H9 (cell line): ENCODE measurements at regions not wholly inside any gene's neighbourhood (a gene's known extent, or its start where the extent isn't known, plus 50 kb on each side); places are given as distances from the start of the nearest gene placed in this dataset.

Experiments used
- DNase-seq: peaks from one replicate; pipeline ENCODE4 v3.0.0-alpha.2; 2017
- H2AFZ ChIP-seq: one replicate; pipeline ENCODE4 v1.6.1; 2013; ENCODE audit warnings: mild to moderate bottlenecking, low read length, control low read depth, moderate library complexity
- H2AK5ac ChIP-seq: 2 replicates; pipeline ENCODE4 v1.6.1; 2013; ENCODE audit warnings: low read length, control low read depth, mixed read lengths; ENCODE audit not compliant: insufficient read length
- H2BK120ac ChIP-seq: one replicate; pipeline ENCODE4 v1.6.1; 2013; ENCODE audit warnings: low read depth, mild to moderate bottlenecking, low read length, control low read depth, inconsistent platforms; ENCODE audit not compliant: poor library complexity, severe bottlenecking
- H2BK12ac ChIP-seq: 2 replicates; pipeline ENCODE4 v1.6.1; 2013; ENCODE audit warnings: low read length, control low read depth, mixed read lengths, low read depth; ENCODE audit not compliant: insufficient read length
- H2BK15ac ChIP-seq: 2 replicates; pipeline ENCODE4 v1.6.1; 2013; ENCODE audit warnings: low read depth, low read length, control low read depth
- H2BK20ac ChIP-seq: one replicate; pipeline ENCODE4 v1.6.1; 2013; ENCODE audit warnings: low read depth, mild to moderate bottlenecking, low read length, control low read depth, inconsistent platforms; ENCODE audit not compliant: poor library complexity, severe bottlenecking
- H2BK5ac ChIP-seq: 2 replicates; pipeline ENCODE4 v1.6.1; 2013; ENCODE audit warnings: low read length, control low read depth, mixed read lengths; ENCODE audit not compliant: insufficient read length
- H3K14ac ChIP-seq: 2 replicates; pipeline ENCODE4 v1.6.1; 2013; ENCODE audit warnings: low read length, control low read depth; ENCODE audit not compliant: insufficient read depth
- H3K18ac ChIP-seq: 2 replicates; pipeline ENCODE4 v1.6.1; 2013; ENCODE audit warnings: low read depth, mild to moderate bottlenecking, mixed read lengths, low read length, control low read depth; ENCODE audit not compliant: insufficient read length
- H3K23ac ChIP-seq: 2 replicates; pipeline ENCODE4 v1.6.1; 2013; ENCODE audit warnings: low read length, control low read depth, mixed read lengths, low read depth; ENCODE audit not compliant: insufficient read length
- H3K23me2 ChIP-seq: 2 replicates; pipeline ENCODE4 v1.6.1; 2013; ENCODE audit warnings: low read depth, mild to moderate bottlenecking, mixed read lengths, low read length, control low read depth; ENCODE audit not compliant: insufficient read length, poor library complexity, severe bottlenecking
- H3K27ac ChIP-seq: 2 replicates; pipeline ENCODE4 v1.5.1; 2013; ENCODE audit warnings: low read length, control low read depth, mixed read lengths, low read depth; ENCODE audit not compliant: insufficient read length
- H3K27me3 ChIP-seq: 2 replicates; pipeline ENCODE4 v1.6.1; 2013; ENCODE audit warnings: low read length, control low read depth, inconsistent platforms; ENCODE audit not compliant: insufficient read depth
- H3K4ac ChIP-seq: 2 replicates; pipeline ENCODE4 v1.6.1; 2013; ENCODE audit warnings: low read depth, mild to moderate bottlenecking, control low read depth, inconsistent platforms, low read length, moderate library complexity
- H3K4me1 ChIP-seq: 2 replicates; pipeline ENCODE4 v1.6.1; 2013; ENCODE audit warnings: low read length, control low read depth, inconsistent platforms; ENCODE audit not compliant: insufficient read depth
- H3K4me2 ChIP-seq: 2 replicates; pipeline ENCODE4 v1.6.1; 2013; ENCODE audit warnings: low read length, control low read depth, mixed read lengths; ENCODE audit not compliant: insufficient read length, insufficient read depth
- H3K56ac ChIP-seq: 2 replicates; pipeline ENCODE4 v1.6.1; 2013; ENCODE audit warnings: low read depth, mild to moderate bottlenecking, mixed read lengths, low read length, control low read depth; ENCODE audit not compliant: insufficient read length
- H3K79me1 ChIP-seq: 2 replicates; pipeline ENCODE4 v1.6.1; 2013; ENCODE audit warnings: low read depth, mild to moderate bottlenecking, moderate library complexity, low read length, control low read depth, inconsistent platforms; ENCODE audit not compliant: insufficient read depth, poor library complexity, severe bottlenecking
- H3K79me2 ChIP-seq: 2 replicates; pipeline ENCODE4 v1.6.1; 2013; ENCODE audit warnings: low read length, control low read depth, inconsistent platforms; ENCODE audit not compliant: insufficient read depth
- H3K9ac ChIP-seq: 2 replicates; pipeline ENCODE4 v1.6.1; 2013; ENCODE audit warnings: low read length, control low read depth, mixed read lengths; ENCODE audit not compliant: insufficient read length; ENCODE audit errors: extremely low read depth
- H3K9me3 ChIP-seq: one replicate; pipeline ENCODE4 v1.6.1; 2013; ENCODE audit warnings: low read depth, low read length, inconsistent platforms; ENCODE audit not compliant: control insufficient read depth
- H3T11ph ChIP-seq: one replicate; pipeline ENCODE4 v1.6.1; 2013; ENCODE audit warnings: mild to moderate bottlenecking, low read length, control low read depth, inconsistent platforms
- H4K20me1 ChIP-seq: one replicate; pipeline ENCODE4 v1.6.1; 2013; ENCODE audit not compliant: control insufficient read depth, insufficient read length, insufficient read depth
- H4K5ac ChIP-seq: 2 replicates; pipeline ENCODE4 v1.6.1; 2013; ENCODE audit warnings: low read depth, mild to moderate bottlenecking, mixed read lengths, low read length, control low read depth; ENCODE audit not compliant: insufficient read length
- H4K8ac ChIP-seq: replicated peaks from 2 replicates; pipeline ENCODE4 v1.6.1; 2013; ENCODE audit warnings: low read length, control low read depth, mixed read lengths, low read depth; ENCODE audit not compliant: insufficient read length
- H4K91ac ChIP-seq: 2 replicates; pipeline ENCODE4 v1.6.1; 2013; ENCODE audit warnings: low read depth, mild to moderate bottlenecking, moderate library complexity, mixed read lengths, low read length, control low read depth; ENCODE audit not compliant: insufficient read length
- H3K27ac Mint-ChIP-seq, 3 experiments: 2 replicates in 2 of 3; 3 replicates in 1 of 3; pipeline ENCODE4 v1.8.0; 2020 to 2021; ENCODE audit warnings: mixed read lengths in 3 of 3, mild to moderate bottlenecking in 1 of 3, moderate library complexity in 1 of 3
- H3K27me3 Mint-ChIP-seq: 2 replicates; pipeline ENCODE4 v1.8.0; 2021; ENCODE audit warnings: low read depth, mild to moderate bottlenecking, moderate library complexity, mixed read lengths
- H3K36me3 Mint-ChIP-seq, 3 experiments: 2 replicates in 2 of 3; 3 replicates in 1 of 3; pipeline ENCODE4 v1.8.0; 2020 to 2021; ENCODE audit warnings: low read depth in 3 of 3, mixed read lengths in 3 of 3; ENCODE audit not compliant: insufficient read depth in 1 of 3
- H3K4me1 Mint-ChIP-seq, 2 experiments: 2 replicates each; pipeline ENCODE4 v1.8.0; 2020; ENCODE audit warnings: mixed read lengths in 2 of 2
- H3K4me3 Mint-ChIP-seq, 2 experiments: 2 replicates in 1 of 2; 3 replicates in 1 of 2; pipeline ENCODE4 v1.8.0; 2020 to 2021; ENCODE audit warnings: mild to moderate bottlenecking in 2 of 2, mixed read lengths in 2 of 2, moderate library complexity in 1 of 2
- H3K9me3 Mint-ChIP-seq, 2 experiments: 2 replicates in 1 of 2; 3 replicates in 1 of 2; pipeline ENCODE4 v1.8.0; 2020; ENCODE audit warnings: mild to moderate bottlenecking in 2 of 2, mixed read lengths in 2 of 2, moderate library complexity in 1 of 2
- WGBS: extraction: QIAGEN DNeasy Blood & Tissue Kit; methylation state at CpG from one replicate; pipeline ENCODE4 v1.1.7; 2013; ENCODE audit warnings: missing lambda C conversion rate, low lambda C conversion rate, mixed read lengths; ENCODE audit not compliant: insufficient read length; ENCODE audit errors: extremely low coverage; 5-methylcytosine and 5-hydroxymethylcytosine counted together
- TF ChIP-seq, protein P1 (sequence below): fragments of 200-600 bp; sonication (generic); conservative IDR thresholded peaks from 3 replicates; pipeline ENCODE4 v1.8.0; 2021; ENCODE audit warnings: antibody characterized with exemption, mild to moderate bottlenecking

DNA sequence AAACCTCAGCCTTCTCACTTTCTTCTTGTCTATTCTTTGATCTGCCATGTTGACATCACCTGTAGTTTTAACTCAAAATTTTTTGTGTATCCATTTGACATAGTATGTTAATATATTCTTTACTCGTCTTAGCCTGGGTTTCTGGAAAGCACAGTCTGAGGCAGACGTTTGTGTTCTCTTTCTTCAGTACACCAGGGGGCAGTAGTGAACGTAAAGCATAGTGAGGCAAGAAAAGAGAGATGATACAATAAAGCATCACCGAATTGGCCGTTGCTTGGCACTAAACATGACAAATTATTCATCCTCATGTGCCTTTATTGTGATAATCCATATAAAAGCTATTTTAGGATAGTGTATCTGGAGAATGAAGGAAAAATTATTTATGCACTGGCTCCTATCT lies 141.0 kb upstream of the MYRIP start:
- Histone ChIP-seq H3K23me2 (no peaks in the 10 kb centered on the region), H3K23ac (no peak overlapping the region), H4K20me1 (no peaks in the 10 kb centered on the region), H2BK15ac (no peak overlapping the region), H3K27ac (no peak overlapping the region), H2AK5ac (no peak overlapping the region), H3K4me2 (no peak overlapping the region), H3K4ac (no peak overlapping the region), H3K9ac (no peak overlapping the region), H3T11ph (no peak overlapping the region), H3K14ac (no peak overlapping the region), H3K4me1 (no peaks in the 10 kb centered on the region), H3K9me3 (no peaks in the 10 kb centered on the region), H3K79me2 (no peaks in the 10 kb centered on the region), H3K79me1 (no peaks in the 10 kb centered on the region), H2BK12ac (no peak overlapping the region), H4K5ac (no peak overlapping the region), H3K27me3 (no peaks in the 10 kb centered on the region), H2AFZ (no peak overlapping the region), H3K18ac (no peak overlapping the region), H4K91ac (no peak overlapping the region), H2BK20ac (no peak overlapping the region), H4K8ac (no peak overlapping the region), H2BK5ac (no peak overlapping the region), H2BK120ac (no peak overlapping the region), H3K56ac (no peak overlapping the region)
- no peak overlapping the region for H3K27ac Mint-ChIP-seq
- no CpG with 5 or more reads among the region's 5 CpGs for WGBS
- DNase-seq: no peak
- H3K27me3 Mint-ChIP-seq: no peaks in the 10 kb centered on the region
- H3K9me3 Mint-ChIP-seq: no peaks in the 10 kb centered on the region
- no peaks in the 10 kb centered on the region for H3K4me1 Mint-ChIP-seq
- H3K4me3 Mint-ChIP-seq: no peak overlapping the region
- no peaks in the 10 kb centered on the region for H3K36me3 Mint-ChIP-seq
- TF ChIP-seq, protein P1, sequence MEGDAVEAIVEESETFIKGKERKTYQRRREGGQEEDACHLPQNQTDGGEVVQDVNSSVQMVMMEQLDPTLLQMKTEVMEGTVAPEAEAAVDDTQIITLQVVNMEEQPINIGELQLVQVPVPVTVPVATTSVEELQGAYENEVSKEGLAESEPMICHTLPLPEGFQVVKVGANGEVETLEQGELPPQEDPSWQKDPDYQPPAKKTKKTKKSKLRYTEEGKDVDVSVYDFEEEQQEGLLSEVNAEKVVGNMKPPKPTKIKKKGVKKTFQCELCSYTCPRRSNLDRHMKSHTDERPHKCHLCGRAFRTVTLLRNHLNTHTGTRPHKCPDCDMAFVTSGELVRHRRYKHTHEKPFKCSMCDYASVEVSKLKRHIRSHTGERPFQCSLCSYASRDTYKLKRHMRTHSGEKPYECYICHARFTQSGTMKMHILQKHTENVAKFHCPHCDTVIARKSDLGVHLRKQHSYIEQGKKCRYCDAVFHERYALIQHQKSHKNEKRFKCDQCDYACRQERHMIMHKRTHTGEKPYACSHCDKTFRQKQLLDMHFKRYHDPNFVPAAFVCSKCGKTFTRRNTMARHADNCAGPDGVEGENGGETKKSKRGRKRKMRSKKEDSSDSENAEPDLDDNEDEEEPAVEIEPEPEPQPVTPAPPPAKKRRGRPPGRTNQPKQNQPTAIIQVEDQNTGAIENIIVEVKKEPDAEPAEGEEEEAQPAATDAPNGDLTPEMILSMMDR: peak; percentile 80
